GM18951 (cell line): ENCODE measurements at regions not wholly inside any gene's neighbourhood (a gene's known extent, or its start where the extent isn't known, plus 50 kb on each side); places are given as distances from the start of the nearest gene placed in this dataset.

Source experiments
- POLR2A ChIP-seq: IDR thresholded peaks from 4 replicates; pipeline ENCODE4 v1.6.1; 2011; ENCODE audit warnings: mild to moderate bottlenecking; ENCODE audit not compliant: insufficient read length, insufficient read depth; ENCODE audit errors: extremely low read depth
- in situ Hi-C: fragments of 300-500 bp; cut with MboI; formaldehyde crosslinking; loops from one replicate; pipeline ENCODE4 v1.12.0; 2022; ENCODE audit warnings: low sequenced_read_pairs, mixed read lengths, inconsistent platforms; ENCODE audit not compliant: unreplicated experiment

DNA sequence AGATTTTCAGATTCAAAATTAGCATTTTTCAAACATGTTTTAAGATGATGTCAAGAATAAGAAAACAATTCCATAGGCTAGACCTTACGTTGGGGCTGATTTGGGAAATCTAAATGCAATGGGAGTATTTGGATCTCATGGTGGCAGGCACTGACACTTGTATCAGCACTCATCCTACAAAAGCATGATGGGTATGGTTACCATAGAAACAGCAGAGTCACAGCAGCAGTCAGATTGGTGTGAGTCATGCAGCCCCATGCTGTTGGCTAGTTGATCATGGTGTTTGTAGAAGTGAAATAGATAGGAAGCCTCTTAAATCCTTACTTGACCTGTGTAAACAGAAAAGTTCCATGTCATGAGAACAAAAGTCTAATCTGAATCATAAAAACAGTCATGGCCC lies 1637.3 kb upstream of the PABPC4L start:
- in situ Hi-C loops: no loop called here
- TF ChIP-seq POLR2A: no peak

- in situ Hi-C loops: no loop called here
- no peak for TF ChIP-seq POLR2A
Measured at GRCh38 chr4:135834471-135834870, 1632.9 kb upstream of the PABPC4L start.

GRCh38 chr4:135833529-135833928 lies 1631.9 kb upstream of the PABPC4L start:
- no peak for TF ChIP-seq POLR2A
- in situ Hi-C loops: no loop called here

DNA sequence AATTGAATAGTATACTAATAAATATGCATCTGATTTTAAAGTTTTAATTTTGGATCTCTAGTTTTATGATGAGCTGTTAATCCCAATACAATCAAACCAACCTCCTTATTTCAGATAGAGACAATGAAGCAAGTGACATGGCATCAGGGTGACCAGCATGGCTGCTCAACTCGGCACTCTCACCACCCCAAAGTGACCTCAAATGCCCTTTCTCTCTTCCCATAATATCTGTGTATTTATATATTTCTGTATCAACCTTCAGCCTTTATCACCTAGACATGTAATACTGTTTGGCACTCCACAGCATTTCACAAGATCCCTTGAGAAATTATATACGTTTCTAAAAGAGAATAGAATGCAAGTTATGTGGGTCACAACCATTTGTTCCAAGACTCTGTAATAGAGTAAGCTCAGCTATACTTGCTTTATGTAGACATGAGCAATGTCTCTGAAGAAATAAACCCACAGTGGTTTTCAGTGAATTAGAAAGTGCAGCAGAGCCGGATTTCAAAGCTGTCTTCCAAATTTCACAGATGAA lies 1623.2 kb upstream of the PABPC4L start:
- in situ Hi-C loops: no loop called here
- no peak for TF ChIP-seq POLR2A

- in situ Hi-C loops: no loop called here
Measured at GRCh38 chr4:135804785-135805184, 1603.2 kb upstream of the PABPC4L start.

GRCh38 chr4:135777361-135777760 lies 1575.8 kb upstream of the PABPC4L start:
- in situ Hi-C loops: no loop called here
- TF ChIP-seq POLR2A: no peak

More at GRCh38 chr4:135804785-135805184, 1603.2 kb upstream of the PABPC4L start:
- TF ChIP-seq POLR2A: no peak

GRCh38 chr4:135775909-135776308 lies 1574.3 kb upstream of the PABPC4L start:
- no peak for TF ChIP-seq POLR2A
- in situ Hi-C loops: no loop called here

GRCh38 chr4:135770505-135770904 lies 1568.9 kb upstream of the PABPC4L start:
- no peak for TF ChIP-seq POLR2A
- in situ Hi-C loops: no loop called here

- no peak for TF ChIP-seq POLR2A
- in situ Hi-C loops: no loop called here
Measured at GRCh38 chr4:135744928-135745327, 1543.3 kb upstream of the PABPC4L start.

- in situ Hi-C loops: no loop called here
- TF ChIP-seq POLR2A: no peak
Measured at GRCh38 chr4:135741583-135741982, 1540.0 kb upstream of the PABPC4L start.

DNA sequence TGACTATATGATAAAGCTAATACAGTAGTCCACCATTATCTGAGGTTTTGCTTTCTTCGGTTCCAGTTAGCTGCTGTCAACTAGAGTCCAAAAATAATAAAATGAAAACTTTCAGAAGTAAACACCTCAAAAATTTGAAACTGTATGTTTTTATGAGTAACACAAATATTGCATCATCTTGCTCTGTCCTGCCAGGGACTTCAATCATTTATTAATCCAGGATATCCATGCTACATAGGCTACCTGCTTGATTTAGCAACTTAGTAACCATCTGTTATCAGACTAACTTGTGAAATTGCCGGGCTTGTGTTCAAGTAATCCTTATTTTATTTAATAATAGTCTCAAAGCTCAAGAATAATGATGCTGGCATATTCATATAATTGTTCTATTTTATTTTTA lies 1537.8 kb upstream of the PABPC4L start:
- no peak for TF ChIP-seq POLR2A
- in situ Hi-C loops: no loop called here

DNA sequence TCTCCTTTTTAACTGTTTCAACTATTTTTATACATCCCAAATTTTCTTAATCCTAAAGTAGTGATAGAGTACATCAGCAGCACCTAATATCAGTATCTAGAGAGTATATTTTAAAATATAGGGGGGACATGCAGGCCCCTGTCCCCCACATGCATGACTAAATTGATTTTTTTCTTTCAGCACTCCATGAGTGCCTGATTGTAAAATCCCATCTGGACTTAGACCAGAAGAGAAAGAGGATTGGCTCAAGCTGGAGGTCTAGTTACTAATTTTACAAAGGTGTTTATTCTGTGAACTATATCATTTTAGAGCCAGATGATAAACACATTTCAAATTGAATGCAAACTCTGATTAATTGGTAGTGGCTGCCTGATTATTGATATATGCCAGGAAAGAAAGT lies 1533.9 kb upstream of the PABPC4L start:
- in situ Hi-C loops: no loop called here
- TF ChIP-seq POLR2A: no peak

GRCh38 chr4:135732448-135732847 lies 1530.9 kb upstream of the PABPC4L start:
- in situ Hi-C loops: no loop called here
- TF ChIP-seq POLR2A: no peak

DNA sequence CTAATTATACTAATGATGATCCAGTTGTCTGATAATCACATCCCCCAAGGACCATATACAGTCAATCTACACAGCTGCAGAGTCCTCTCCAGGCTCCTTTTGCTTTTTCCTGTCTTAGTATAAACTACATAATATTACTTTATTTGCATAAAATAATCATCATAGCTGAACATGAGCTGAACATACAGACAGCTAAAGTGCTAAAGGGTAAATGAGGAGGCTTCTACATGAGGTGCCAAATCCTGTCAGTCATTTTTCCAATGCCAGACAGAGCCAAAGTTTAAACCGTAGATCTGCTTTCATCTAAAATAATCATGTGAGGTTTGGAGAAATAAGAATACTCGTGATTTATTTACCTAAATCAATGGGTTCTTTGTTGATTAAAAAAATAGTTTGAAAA lies 1530.1 kb upstream of the PABPC4L start:
- no peak for TF ChIP-seq POLR2A
- in situ Hi-C loops: no loop called here

GRCh38 chr4:135724421-135724820 lies 1522.8 kb upstream of the PABPC4L start:
- TF ChIP-seq POLR2A: no peak
- in situ Hi-C loops: no loop called here

- in situ Hi-C loops: no loop called here
- TF ChIP-seq POLR2A: no peak
Measured at GRCh38 chr4:135718019-135718418, 1516.4 kb upstream of the PABPC4L start.

DNA sequence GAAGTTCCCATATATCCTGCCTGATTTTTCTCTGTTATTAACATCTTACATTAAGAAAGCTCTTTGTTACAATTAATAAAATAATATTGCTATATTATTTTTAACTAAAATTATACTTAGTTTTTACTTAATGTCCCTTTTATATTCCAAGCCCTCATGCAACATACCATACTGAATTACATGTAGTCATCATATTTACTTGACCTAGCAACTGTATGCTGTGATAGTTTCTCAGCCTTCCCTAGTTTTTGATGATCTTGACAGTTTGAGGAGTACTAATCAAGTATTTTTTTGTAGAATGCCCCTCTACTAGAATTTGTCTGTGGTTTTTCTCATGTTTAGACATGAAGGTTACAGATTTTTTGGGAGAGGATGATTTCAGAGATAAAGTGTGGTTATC lies 1503.8 kb upstream of the PABPC4L start:
- no peak for TF ChIP-seq POLR2A
- in situ Hi-C loops: no loop called here
